ENCODE measurements at regions not wholly inside any gene's neighbourhood (a gene's known extent, or its start where the extent isn't known, plus 50 kb on each side); places are given as distances from the start of the nearest gene placed in this dataset.
"Not testable (repeated sequence)": the region's sequence is repeated elsewhere in the genome, so short reads cannot be mapped to it uniquely, and the experiment has no call there.

- TF ChIP-seq ZFX (CRISPR knock-in tag; IDR thresholded peaks at IDR 0.05): peak; percentile 22; the same call in 1 of the 2 replicates
- peak; percentile 34; the same call in 1 of the 2 replicates for TF ChIP-seq L3MBTL2 (IDR thresholded peaks at IDR 0.05)
- 0 out of 2 replicates have a peak, but pooled peaks have one; percentile 22 for TF ChIP-seq GATAD2A (IDR thresholded peaks at IDR 0.05)
- peak; percentile 97 for TF ChIP-seq ZNF766 (CRISPR knock-in tag; conservative IDR thresholded peaks at IDR 0.05)
- TF ChIP-seq SPI1 (IDR thresholded peaks at IDR 0.05; ENCODE audit: borderline replicate concordance, low read depth, low read length): peak; percentile 33; the same call in 1 of the 2 replicates
- DNase-seq (ENCODE audit: extremely low read depth in 1 of 4, low spot score in 3 of 4); H3K79me2 ChIP-seq (ENCODE audit: control insufficient read depth, insufficient read depth, low read length); H3K9me3 ChIP-seq (replicated peaks; ENCODE audit: control insufficient read depth, insufficient read depth, low read depth, low read length); H3K9me1 ChIP-seq (ENCODE audit: control insufficient read depth, insufficient read depth, low read length); H3K4me3 ChIP-seq; H3K4me2 ChIP-seq (ENCODE audit: insufficient read depth, low read length); ATAC-seq; in situ Hi-C loops (cut with MboI); H3K27me3 ChIP-seq (ENCODE audit: control insufficient read depth in 2 of 2, insufficient read depth in 2 of 2, low read length in 2 of 2); CTCF ChIA-PET (ENCODE audit: low intra/inter-chr PET ratio); H3K36me3 ChIP-seq (ENCODE audit: control insufficient read depth, insufficient read depth, low read length); H3K27ac ChIP-seq (ENCODE audit: extremely low read depth, low read depth, low read length); H4K20me1 ChIP-seq (replicated peaks; ENCODE audit: control insufficient read depth, insufficient read depth, low read length); BruUV-seq (replicated peaks); intact Hi-C loops (cut with micrococcal nuclease); H3K9ac ChIP-seq (ENCODE audit: insufficient read depth in 1 of 2, low read depth in 2 of 2, low read length in 2 of 2); FAIRE-seq: not testable (repeated sequence)
- peaks cover 8 to 27% of the 10 kb centered on the region in 2 experiments for H3K4me1 ChIP-seq (replicated peaks in 1 of 2; ENCODE audit: control insufficient read depth in 2 of 2, insufficient read depth in 2 of 2, low read length in 2 of 2)
- H2AFZ ChIP-seq (ENCODE audit: low read depth, low read length): peak overlapping the region; percentile 0; the same call in 1 of the 2 replicates
- POLR2A ChIA-PET: interaction anchor here (1.0 kb wide), 1 partner anchor 23 kb away, joined by 3 read pairs; no protein-coding TSS in a partner anchor
- WGBS (ENCODE audit: insufficient coverage, low coverage, missing lambda C conversion rate): 26% methylated on average over 5 of the region's 5 CpGs
Observed at GRCh38 chr1:45268310-45268709, 58.4 kb upstream of the HPDL start.

- ATAC-seq; H3K27ac ChIP-seq (ENCODE audit: extremely low read depth, low read depth, low read length); H3K9me3 ChIP-seq (replicated peaks; ENCODE audit: control insufficient read depth, insufficient read depth, low read depth, low read length); in situ Hi-C loops (cut with MboI); DNase-seq (ENCODE audit: extremely low read depth in 1 of 4, low spot score in 3 of 4); H3K4me3 ChIP-seq; FAIRE-seq; H2AFZ ChIP-seq (ENCODE audit: low read depth, low read length); H3K36me3 ChIP-seq (ENCODE audit: control insufficient read depth, insufficient read depth, low read length); H3K9me1 ChIP-seq (ENCODE audit: control insufficient read depth, insufficient read depth, low read length); BruUV-seq (replicated peaks); H3K27me3 ChIP-seq (ENCODE audit: control insufficient read depth in 2 of 2, insufficient read depth in 2 of 2, low read length in 2 of 2); H3K4me2 ChIP-seq (ENCODE audit: insufficient read depth, low read length); CTCF ChIA-PET (ENCODE audit: low intra/inter-chr PET ratio); H3K4me1 ChIP-seq (replicated peaks in 1 of 2; ENCODE audit: control insufficient read depth in 2 of 2, insufficient read depth in 2 of 2, low read length in 2 of 2); H4K20me1 ChIP-seq (replicated peaks; ENCODE audit: control insufficient read depth, insufficient read depth, low read length); H3K9ac ChIP-seq (ENCODE audit: insufficient read depth in 1 of 2, low read depth in 2 of 2, low read length in 2 of 2); H3K79me2 ChIP-seq (ENCODE audit: control insufficient read depth, insufficient read depth, low read length); intact Hi-C loops (cut with micrococcal nuclease): not testable (repeated sequence)
- POLR2A ChIA-PET: interaction anchor here (1.0 to 1.1 kb wide), 2 partner anchors 12 to 46 kb away, joined by 3 to 4 read pairs; no protein-coding TSS in a partner anchor
- 76% methylated on average over 1 of the region's 1 CpG for WGBS (ENCODE audit: insufficient coverage, low coverage, missing lambda C conversion rate)
Observed at GRCh38 chr1:45272267-45272666, 54.4 kb upstream of the HPDL start.

Data from K562 (cell line).